H9 (cell line): ENCODE measurements at regions not wholly inside any gene's neighbourhood (a gene's known extent, or its start where the extent isn't known, plus 50 kb on each side); places are given as distances from the start of the nearest gene placed in this dataset.

ENCODE experiments used
- DNase-seq: peaks from one replicate; pipeline ENCODE4 v3.0.0-alpha.2; 2017
- H2AFZ ChIP-seq: one replicate; pipeline ENCODE4 v1.6.1; 2013; ENCODE audit warnings: mild to moderate bottlenecking, low read length, control low read depth, moderate library complexity
- H2AK5ac ChIP-seq: 2 replicates; pipeline ENCODE4 v1.6.1; 2013; ENCODE audit warnings: low read length, control low read depth, mixed read lengths; ENCODE audit not compliant: insufficient read length
- H2BK120ac ChIP-seq: one replicate; pipeline ENCODE4 v1.6.1; 2013; ENCODE audit warnings: low read depth, mild to moderate bottlenecking, low read length, control low read depth, inconsistent platforms; ENCODE audit not compliant: poor library complexity, severe bottlenecking
- H2BK12ac ChIP-seq: 2 replicates; pipeline ENCODE4 v1.6.1; 2013; ENCODE audit warnings: low read length, control low read depth, mixed read lengths, low read depth; ENCODE audit not compliant: insufficient read length
- H2BK15ac ChIP-seq: 2 replicates; pipeline ENCODE4 v1.6.1; 2013; ENCODE audit warnings: low read depth, low read length, control low read depth
- H2BK20ac ChIP-seq: one replicate; pipeline ENCODE4 v1.6.1; 2013; ENCODE audit warnings: low read depth, mild to moderate bottlenecking, low read length, control low read depth, inconsistent platforms; ENCODE audit not compliant: poor library complexity, severe bottlenecking
- H2BK5ac ChIP-seq: 2 replicates; pipeline ENCODE4 v1.6.1; 2013; ENCODE audit warnings: low read length, control low read depth, mixed read lengths; ENCODE audit not compliant: insufficient read length
- H3K14ac ChIP-seq: 2 replicates; pipeline ENCODE4 v1.6.1; 2013; ENCODE audit warnings: low read length, control low read depth; ENCODE audit not compliant: insufficient read depth
- H3K18ac ChIP-seq: 2 replicates; pipeline ENCODE4 v1.6.1; 2013; ENCODE audit warnings: low read depth, mild to moderate bottlenecking, mixed read lengths, low read length, control low read depth; ENCODE audit not compliant: insufficient read length
- H3K23ac ChIP-seq: 2 replicates; pipeline ENCODE4 v1.6.1; 2013; ENCODE audit warnings: low read length, control low read depth, mixed read lengths, low read depth; ENCODE audit not compliant: insufficient read length
- H3K23me2 ChIP-seq: 2 replicates; pipeline ENCODE4 v1.6.1; 2013; ENCODE audit warnings: low read depth, mild to moderate bottlenecking, mixed read lengths, low read length, control low read depth; ENCODE audit not compliant: insufficient read length, poor library complexity, severe bottlenecking
- H3K27ac ChIP-seq: 2 replicates; pipeline ENCODE4 v1.5.1; 2013; ENCODE audit warnings: low read length, control low read depth, mixed read lengths, low read depth; ENCODE audit not compliant: insufficient read length
- H3K27me3 ChIP-seq: 2 replicates; pipeline ENCODE4 v1.6.1; 2013; ENCODE audit warnings: low read length, control low read depth, inconsistent platforms; ENCODE audit not compliant: insufficient read depth
- H3K4ac ChIP-seq: 2 replicates; pipeline ENCODE4 v1.6.1; 2013; ENCODE audit warnings: low read depth, mild to moderate bottlenecking, control low read depth, inconsistent platforms, low read length, moderate library complexity
- H3K4me1 ChIP-seq: 2 replicates; pipeline ENCODE4 v1.6.1; 2013; ENCODE audit warnings: low read length, control low read depth, inconsistent platforms; ENCODE audit not compliant: insufficient read depth
- H3K4me2 ChIP-seq: 2 replicates; pipeline ENCODE4 v1.6.1; 2013; ENCODE audit warnings: low read length, control low read depth, mixed read lengths; ENCODE audit not compliant: insufficient read length, insufficient read depth
- H3K56ac ChIP-seq: 2 replicates; pipeline ENCODE4 v1.6.1; 2013; ENCODE audit warnings: low read depth, mild to moderate bottlenecking, mixed read lengths, low read length, control low read depth; ENCODE audit not compliant: insufficient read length
- H3K79me1 ChIP-seq: 2 replicates; pipeline ENCODE4 v1.6.1; 2013; ENCODE audit warnings: low read depth, mild to moderate bottlenecking, moderate library complexity, low read length, control low read depth, inconsistent platforms; ENCODE audit not compliant: insufficient read depth, poor library complexity, severe bottlenecking
- H3K79me2 ChIP-seq: 2 replicates; pipeline ENCODE4 v1.6.1; 2013; ENCODE audit warnings: low read length, control low read depth, inconsistent platforms; ENCODE audit not compliant: insufficient read depth
- H3K9ac ChIP-seq: 2 replicates; pipeline ENCODE4 v1.6.1; 2013; ENCODE audit warnings: low read length, control low read depth, mixed read lengths; ENCODE audit not compliant: insufficient read length; ENCODE audit errors: extremely low read depth
- H3K9me3 ChIP-seq: one replicate; pipeline ENCODE4 v1.6.1; 2013; ENCODE audit warnings: low read depth, low read length, inconsistent platforms; ENCODE audit not compliant: control insufficient read depth
- H3T11ph ChIP-seq: one replicate; pipeline ENCODE4 v1.6.1; 2013; ENCODE audit warnings: mild to moderate bottlenecking, low read length, control low read depth, inconsistent platforms
- H4K20me1 ChIP-seq: one replicate; pipeline ENCODE4 v1.6.1; 2013; ENCODE audit not compliant: control insufficient read depth, insufficient read length, insufficient read depth
- H4K5ac ChIP-seq: 2 replicates; pipeline ENCODE4 v1.6.1; 2013; ENCODE audit warnings: low read depth, mild to moderate bottlenecking, mixed read lengths, low read length, control low read depth; ENCODE audit not compliant: insufficient read length
- H4K8ac ChIP-seq: replicated peaks from 2 replicates; pipeline ENCODE4 v1.6.1; 2013; ENCODE audit warnings: low read length, control low read depth, mixed read lengths, low read depth; ENCODE audit not compliant: insufficient read length
- H4K91ac ChIP-seq: 2 replicates; pipeline ENCODE4 v1.6.1; 2013; ENCODE audit warnings: low read depth, mild to moderate bottlenecking, moderate library complexity, mixed read lengths, low read length, control low read depth; ENCODE audit not compliant: insufficient read length
- H3K27ac Mint-ChIP-seq, 3 experiments: 2 replicates in 2 of 3; 3 replicates in 1 of 3; pipeline ENCODE4 v1.8.0; 2020 to 2021; ENCODE audit warnings: mixed read lengths in 3 of 3, mild to moderate bottlenecking in 1 of 3, moderate library complexity in 1 of 3
- H3K27me3 Mint-ChIP-seq: 2 replicates; pipeline ENCODE4 v1.8.0; 2021; ENCODE audit warnings: low read depth, mild to moderate bottlenecking, moderate library complexity, mixed read lengths
- H3K36me3 Mint-ChIP-seq, 3 experiments: 2 replicates in 2 of 3; 3 replicates in 1 of 3; pipeline ENCODE4 v1.8.0; 2020 to 2021; ENCODE audit warnings: low read depth in 3 of 3, mixed read lengths in 3 of 3; ENCODE audit not compliant: insufficient read depth in 1 of 3
- H3K4me1 Mint-ChIP-seq, 2 experiments: 2 replicates each; pipeline ENCODE4 v1.8.0; 2020; ENCODE audit warnings: mixed read lengths in 2 of 2
- H3K4me3 Mint-ChIP-seq, 2 experiments: 2 replicates in 1 of 2; 3 replicates in 1 of 2; pipeline ENCODE4 v1.8.0; 2020 to 2021; ENCODE audit warnings: mild to moderate bottlenecking in 2 of 2, mixed read lengths in 2 of 2, moderate library complexity in 1 of 2
- H3K9me3 Mint-ChIP-seq, 2 experiments: 2 replicates in 1 of 2; 3 replicates in 1 of 2; pipeline ENCODE4 v1.8.0; 2020; ENCODE audit warnings: mild to moderate bottlenecking in 2 of 2, mixed read lengths in 2 of 2, moderate library complexity in 1 of 2
- WGBS: extraction: QIAGEN DNeasy Blood & Tissue Kit; methylation state at CpG from one replicate; pipeline ENCODE4 v1.1.7; 2013; ENCODE audit warnings: missing lambda C conversion rate, low lambda C conversion rate, mixed read lengths; ENCODE audit not compliant: insufficient read length; ENCODE audit errors: extremely low coverage; 5-methylcytosine and 5-hydroxymethylcytosine counted together
- TF ChIP-seq, protein P1 (sequence below): fragments of 200-600 bp; sonication (generic); conservative IDR thresholded peaks from 3 replicates; pipeline ENCODE4 v1.8.0; 2021; ENCODE audit warnings: antibody characterized with exemption, mild to moderate bottlenecking

- Mint-ChIP-seq H3K27me3 (no peaks in the 10 kb centered on the region), H3K36me3 (peaks cover 0 to 2% (median 2%) of the 10 kb centered on the region in 3 experiments; a peak in 1 of 7 replicates), H3K9me3 (peaks cover 0 to 3% of the 10 kb centered on the region in 2 experiments; a peak in 2 of 5 replicates), H3K27ac (no peak overlapping the region), H3K4me3 (no peak overlapping the region), H3K4me1 (peaks cover 0 to 2% of the 10 kb centered on the region in 2 experiments; a peak in 2 of 4 replicates)
- H3K4me2 ChIP-seq = no peak overlapping the region
- no peak overlapping the region for H4K8ac ChIP-seq
- TF ChIP-seq, protein P1, sequence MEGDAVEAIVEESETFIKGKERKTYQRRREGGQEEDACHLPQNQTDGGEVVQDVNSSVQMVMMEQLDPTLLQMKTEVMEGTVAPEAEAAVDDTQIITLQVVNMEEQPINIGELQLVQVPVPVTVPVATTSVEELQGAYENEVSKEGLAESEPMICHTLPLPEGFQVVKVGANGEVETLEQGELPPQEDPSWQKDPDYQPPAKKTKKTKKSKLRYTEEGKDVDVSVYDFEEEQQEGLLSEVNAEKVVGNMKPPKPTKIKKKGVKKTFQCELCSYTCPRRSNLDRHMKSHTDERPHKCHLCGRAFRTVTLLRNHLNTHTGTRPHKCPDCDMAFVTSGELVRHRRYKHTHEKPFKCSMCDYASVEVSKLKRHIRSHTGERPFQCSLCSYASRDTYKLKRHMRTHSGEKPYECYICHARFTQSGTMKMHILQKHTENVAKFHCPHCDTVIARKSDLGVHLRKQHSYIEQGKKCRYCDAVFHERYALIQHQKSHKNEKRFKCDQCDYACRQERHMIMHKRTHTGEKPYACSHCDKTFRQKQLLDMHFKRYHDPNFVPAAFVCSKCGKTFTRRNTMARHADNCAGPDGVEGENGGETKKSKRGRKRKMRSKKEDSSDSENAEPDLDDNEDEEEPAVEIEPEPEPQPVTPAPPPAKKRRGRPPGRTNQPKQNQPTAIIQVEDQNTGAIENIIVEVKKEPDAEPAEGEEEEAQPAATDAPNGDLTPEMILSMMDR = no peak
- no peak overlapping the region for H3T11ph ChIP-seq
- WGBS = no CpG with 5 or more reads among the region's 3 CpGs
- no peaks in the 10 kb centered on the region for H4K20me1 ChIP-seq
- no peak overlapping the region for H3K9ac ChIP-seq
- H3K14ac ChIP-seq = no peak overlapping the region
- no peak overlapping the region for H2AFZ ChIP-seq
- H4K91ac ChIP-seq = no peak overlapping the region
- DNase-seq = no peak
- H2BK20ac ChIP-seq = no peak overlapping the region
- no peak overlapping the region for H3K27ac ChIP-seq
- no peak overlapping the region for H3K4ac ChIP-seq
- H3K9me3 ChIP-seq = no peaks in the 10 kb centered on the region
- H2BK15ac ChIP-seq = no peak overlapping the region
- no peaks in the 10 kb centered on the region for H3K4me1 ChIP-seq
- no peak overlapping the region for H3K23ac ChIP-seq
- no peaks in the 10 kb centered on the region for H3K79me1 ChIP-seq
- H3K79me2 ChIP-seq = no peaks in the 10 kb centered on the region
- H2AK5ac ChIP-seq = no peak overlapping the region
- H3K23me2 ChIP-seq = no peaks in the 10 kb centered on the region
- H3K18ac ChIP-seq = no peak overlapping the region
- no peak overlapping the region for H2BK120ac ChIP-seq
- no peak overlapping the region for H2BK12ac ChIP-seq
- H2BK5ac ChIP-seq = no peak overlapping the region
- no peak overlapping the region for H4K5ac ChIP-seq
- no peaks in the 10 kb centered on the region for H3K27me3 ChIP-seq
- no peak overlapping the region for H3K56ac ChIP-seq
These were observed 173.6 kb downstream of the HHIP start for GRCh38 chr4:144819591-144819990.
